H1 (cell line): ENCODE measurements at regions not wholly inside any gene's neighbourhood (a gene's known extent, or its start where the extent isn't known, plus 50 kb on each side); places are given as distances from the start of the nearest gene placed in this dataset.

ENCODE experiments used
- ASH2L ChIP-seq: fragments of 200-600, 300-600 bp; sonication (generic); IDR thresholded peaks from one replicate; pipeline ENCODE4 v1.7.1; 2017; ENCODE audit warnings: low read length
- POLR2A ChIP-seq, 2 experiments: IDR thresholded peaks; 1 replicate in 1 of 2; 2 replicates in 1 of 2; pipeline ENCODE4 v1.6.1; 2011; ENCODE audit warnings: low read depth in 2 of 2, low read length in 2 of 2, mild to moderate bottlenecking in 2 of 2; ENCODE audit errors: control extremely low read depth in 1 of 2
- POLR2AphosphoS5 ChIP-seq: IDR thresholded peaks from 2 replicates; pipeline ENCODE4 v1.6.1; 2011; ENCODE audit warnings: low read depth, low read length
- RFX5 ChIP-seq: IDR thresholded peaks from 2 replicates; pipeline ENCODE4 v1.6.1; 2011; ENCODE audit warnings: low read depth, low read length, improper control_type of control experiment, borderline replicate concordance
- TAF7 ChIP-seq: optimal IDR thresholded peaks from 2 replicates; pipeline ENCODE3; 2011; ENCODE audit warnings: low read depth, mild to moderate bottlenecking, inconsistent platforms, low read length, moderate library complexity, borderline replicate concordance
- TF ChIP-seq, protein P1 (sequence below), 3 experiments: IDR thresholded peaks; 1 replicate in 2 of 3; 2 replicates in 1 of 3; pipeline versions ENCODE4 v1.5.1 to v1.6.1; 2011; ENCODE audit warnings: low read length in 3 of 3, mild to moderate bottlenecking in 3 of 3, inconsistent platforms in 2 of 3, low read depth in 1 of 3, moderate library complexity in 1 of 3; ENCODE audit not compliant: insufficient read depth in 1 of 3; ENCODE audit errors: control extremely low read depth in 1 of 3

DNA sequence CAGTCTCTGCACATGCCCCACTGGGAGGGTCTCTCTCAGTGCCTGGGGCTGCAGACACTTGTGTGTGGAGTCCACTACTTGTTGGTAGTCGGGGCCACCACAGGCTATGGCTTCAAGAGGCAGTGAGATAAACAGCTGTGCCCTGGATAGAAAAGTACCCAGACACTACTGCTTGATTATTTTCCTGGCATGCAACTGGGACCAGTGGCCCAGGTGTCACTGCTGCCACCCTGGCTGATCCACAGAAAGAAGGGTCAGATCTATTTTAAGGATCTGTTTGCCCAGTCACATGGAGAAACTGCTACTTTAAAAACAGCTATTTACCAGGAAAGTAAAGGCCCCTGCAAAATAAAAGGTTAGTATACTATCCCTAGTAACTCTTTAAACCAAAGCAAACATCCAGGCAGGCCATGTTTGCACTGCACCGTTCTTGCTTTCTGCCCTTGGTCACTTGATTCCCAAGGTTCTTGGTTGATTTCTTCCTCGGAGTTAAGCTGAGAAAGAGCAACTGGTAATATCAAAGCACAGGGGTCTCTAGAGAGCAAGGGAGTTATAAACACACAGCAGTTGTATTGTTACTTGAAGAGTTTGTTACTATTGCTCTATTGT lies 99.9 kb downstream of the GLUL start:
- no peak for TF ChIP-seq ASH2L
- TF ChIP-seq POLR2AphosphoS5 = no peak
- TF ChIP-seq, protein P1, sequence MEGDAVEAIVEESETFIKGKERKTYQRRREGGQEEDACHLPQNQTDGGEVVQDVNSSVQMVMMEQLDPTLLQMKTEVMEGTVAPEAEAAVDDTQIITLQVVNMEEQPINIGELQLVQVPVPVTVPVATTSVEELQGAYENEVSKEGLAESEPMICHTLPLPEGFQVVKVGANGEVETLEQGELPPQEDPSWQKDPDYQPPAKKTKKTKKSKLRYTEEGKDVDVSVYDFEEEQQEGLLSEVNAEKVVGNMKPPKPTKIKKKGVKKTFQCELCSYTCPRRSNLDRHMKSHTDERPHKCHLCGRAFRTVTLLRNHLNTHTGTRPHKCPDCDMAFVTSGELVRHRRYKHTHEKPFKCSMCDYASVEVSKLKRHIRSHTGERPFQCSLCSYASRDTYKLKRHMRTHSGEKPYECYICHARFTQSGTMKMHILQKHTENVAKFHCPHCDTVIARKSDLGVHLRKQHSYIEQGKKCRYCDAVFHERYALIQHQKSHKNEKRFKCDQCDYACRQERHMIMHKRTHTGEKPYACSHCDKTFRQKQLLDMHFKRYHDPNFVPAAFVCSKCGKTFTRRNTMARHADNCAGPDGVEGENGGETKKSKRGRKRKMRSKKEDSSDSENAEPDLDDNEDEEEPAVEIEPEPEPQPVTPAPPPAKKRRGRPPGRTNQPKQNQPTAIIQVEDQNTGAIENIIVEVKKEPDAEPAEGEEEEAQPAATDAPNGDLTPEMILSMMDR (IDR thresholded peaks at IDR 0.05; ENCODE audit: control extremely low read depth in 1 of 3, insufficient read depth in 1 of 3, low read depth in 1 of 3, low read length in 3 of 3) = no peak
- no peak for TF ChIP-seq TAF7
- no peak for TF ChIP-seq POLR2A (IDR thresholded peaks at IDR 0.05; ENCODE audit: control extremely low read depth in 1 of 2, low read depth in 2 of 2, low read length in 2 of 2)
- no peak for TF ChIP-seq RFX5
